GM10248 (cell line): ENCODE measurements at regions not wholly inside any gene's neighbourhood (a gene's known extent, or its start where the extent isn't known, plus 50 kb on each side); places are given as distances from the start of the nearest gene placed in this dataset.

Source experiments
- CTCF ChIA-PET: fragments of 300-600 bp; sonication (Branson Sonifier 250); formaldehyde crosslinking; extraction: SDS; loops from one replicate; lab custom pipeline; 2021; ENCODE audit warnings: antibody characterized with exemption; lab: Yijun Ruan, JAX
- POLR2A ChIA-PET: fragments of 350-650 bp; sonication (Branson Sonifier 250); formaldehyde crosslinking; extraction: SDS; loops from one replicate; lab custom pipeline; 2020; ENCODE audit warnings: antibody characterized with exemption; lab: Yijun Ruan, JAX
- DNase-seq: peaks from one replicate; pipeline ENCODE4 v3.0.0; 2012; ENCODE audit errors: extremely low spot score
- TF ChIP-seq, protein P1 (sequence below): IDR thresholded peaks from 2 replicates; pipeline ENCODE4 v1.5.1; 2012; ENCODE audit warnings: mild to moderate bottlenecking, low read depth; ENCODE audit errors: extremely low read depth, missing control alignments, control extremely low read depth

DNA sequence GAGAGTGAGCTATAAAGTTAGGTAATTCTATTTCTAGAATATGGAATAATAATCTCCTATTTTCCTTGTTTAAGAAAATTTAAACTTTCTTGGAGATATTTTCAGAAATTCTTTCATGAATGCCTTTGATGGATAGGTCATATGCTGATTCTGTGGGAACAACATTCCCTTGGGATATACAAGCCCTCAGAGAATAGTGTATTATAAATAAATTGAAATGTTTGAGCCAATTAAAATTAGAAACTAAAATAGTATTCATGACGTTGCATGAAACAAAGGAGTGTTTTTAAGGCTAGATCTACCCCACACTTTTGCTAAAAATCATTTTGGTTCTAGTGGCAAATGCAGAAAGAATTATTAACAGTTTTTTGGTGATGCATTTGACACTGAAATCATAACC is 269.3 kb upstream of the ANO3 start:
- CTCF ChIA-PET, result no interaction called here

GRCh38 chr11:26063915-26064314 is 268.0 kb upstream of the ANO3 start:
- TF ChIP-seq, protein P1, sequence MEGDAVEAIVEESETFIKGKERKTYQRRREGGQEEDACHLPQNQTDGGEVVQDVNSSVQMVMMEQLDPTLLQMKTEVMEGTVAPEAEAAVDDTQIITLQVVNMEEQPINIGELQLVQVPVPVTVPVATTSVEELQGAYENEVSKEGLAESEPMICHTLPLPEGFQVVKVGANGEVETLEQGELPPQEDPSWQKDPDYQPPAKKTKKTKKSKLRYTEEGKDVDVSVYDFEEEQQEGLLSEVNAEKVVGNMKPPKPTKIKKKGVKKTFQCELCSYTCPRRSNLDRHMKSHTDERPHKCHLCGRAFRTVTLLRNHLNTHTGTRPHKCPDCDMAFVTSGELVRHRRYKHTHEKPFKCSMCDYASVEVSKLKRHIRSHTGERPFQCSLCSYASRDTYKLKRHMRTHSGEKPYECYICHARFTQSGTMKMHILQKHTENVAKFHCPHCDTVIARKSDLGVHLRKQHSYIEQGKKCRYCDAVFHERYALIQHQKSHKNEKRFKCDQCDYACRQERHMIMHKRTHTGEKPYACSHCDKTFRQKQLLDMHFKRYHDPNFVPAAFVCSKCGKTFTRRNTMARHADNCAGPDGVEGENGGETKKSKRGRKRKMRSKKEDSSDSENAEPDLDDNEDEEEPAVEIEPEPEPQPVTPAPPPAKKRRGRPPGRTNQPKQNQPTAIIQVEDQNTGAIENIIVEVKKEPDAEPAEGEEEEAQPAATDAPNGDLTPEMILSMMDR, result no peak
- DNase-seq, result no peak
- ChIA-PET CTCF (interaction anchor here (0.6 to 1.8 kb wide), 2 partner anchors 13 to 18 kb away, joined by 3 to 6 read pairs; no protein-coding TSS in a partner anchor), POLR2A (interaction anchor here (1.2 kb wide), 1 partner anchor 16 kb away, joined by 5 read pairs; no protein-coding TSS in a partner anchor)

More for the DNA sequence above, 269.3 kb upstream of the ANO3 start:
- TF ChIP-seq, protein P1, result no peak
- DNase-seq, result no peak
- POLR2A ChIA-PET, result no interaction called here

GRCh38 chr11:26065944-26066343 is 266.0 kb upstream of the ANO3 start:
- POLR2A ChIA-PET, result no interaction called here
- CTCF ChIA-PET, result interaction anchor here (0.9 to 1.2 kb wide), 3 partner anchors 10 to 63 kb away, joined by 3 to 5 read pairs (median 3); no protein-coding TSS in a partner anchor
- no peak for DNase-seq
- TF ChIP-seq, protein P1, result no peak

- CTCF ChIA-PET, result interaction anchor here (1.1 to 1.3 kb wide), 3 partner anchors 8 to 15 kb away, joined by 3 to 6 read pairs (median 3); no protein-coding TSS in a partner anchor
- TF ChIP-seq, protein P1, result no peak
These were observed 261.1 kb upstream of the ANO3 start for GRCh38 chr11:26070714-26071380.

DNA sequence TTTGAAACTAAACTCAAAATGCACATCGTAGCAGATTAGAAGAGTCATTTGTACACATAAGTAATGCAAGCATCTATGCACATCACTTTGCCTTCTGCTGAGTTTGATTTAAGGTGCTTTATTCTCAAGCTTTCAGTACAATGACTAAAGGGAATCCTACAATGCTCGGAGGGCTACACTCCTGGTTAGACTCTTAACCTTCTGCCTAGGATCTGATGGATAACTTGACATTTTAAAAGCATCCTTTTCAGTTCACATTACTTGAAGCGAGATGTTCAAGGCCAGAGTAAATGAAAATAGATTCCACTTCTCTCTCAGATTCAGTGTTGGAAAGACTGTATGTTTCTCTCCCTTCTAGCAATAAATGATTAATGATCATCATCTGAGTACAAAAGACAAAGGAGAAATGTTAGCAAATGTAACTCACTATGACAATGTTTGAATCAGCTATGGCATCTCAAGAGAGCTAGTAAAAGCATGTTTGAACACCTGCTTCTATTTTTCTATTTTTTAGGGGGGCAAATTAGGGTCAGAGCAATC is 259.2 kb upstream of the ANO3 start:
- no peak for DNase-seq
- ChIA-PET POLR2A (no interaction called here), CTCF (interaction anchor here (1.8 kb wide), 1 partner anchor 11 kb away, joined by 4 read pairs; no protein-coding TSS in a partner anchor)
- TF ChIP-seq, protein P1, result no peak

More at GRCh38 chr11:26070714-26071380, 261.1 kb upstream of the ANO3 start:
- no peak for DNase-seq
- POLR2A ChIA-PET, result no interaction called here

DNA sequence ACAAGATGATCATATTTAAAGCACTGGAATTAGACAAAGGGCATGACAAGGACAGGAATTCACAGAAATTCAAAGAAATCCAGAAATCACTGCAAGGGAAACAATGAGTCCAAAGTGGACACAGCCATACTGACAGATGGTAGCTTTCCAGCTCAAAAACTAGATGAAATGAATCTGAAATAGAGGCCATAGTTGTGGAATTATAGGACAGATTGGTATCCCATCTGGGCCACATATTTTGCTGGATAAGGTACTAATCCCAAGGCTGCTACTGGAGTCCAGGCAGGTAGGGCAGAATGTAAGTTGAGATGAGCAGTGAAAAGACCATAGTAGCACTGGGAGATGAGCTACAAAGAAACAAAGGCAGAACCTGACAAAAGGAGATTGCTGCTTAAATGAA is 258.3 kb upstream of the ANO3 start:
- ChIA-PET POLR2A (no interaction called here), CTCF (interaction anchor here (0.6 to 1.8 kb wide), 3 partner anchors 8 to 17 kb away, joined by 3 to 4 read pairs (median 3); no protein-coding TSS in a partner anchor)
- TF ChIP-seq, protein P1, result no peak
- no peak for DNase-seq
